IMR-90 (cell line): ENCODE measurements at regions not wholly inside any gene's neighbourhood (a gene's known extent, or its start where the extent isn't known, plus 50 kb on each side); places are given as distances from the start of the nearest gene placed in this dataset.

Experiments
- ATAC-seq: fragments of 200-7000 bp; cut with Tn5 transposase; 2 replicates; pipeline ENCODE4 v1.9.1; 2020; ENCODE audit warnings: low read depth, mild to moderate bottlenecking, moderate library complexity
- BruUV-seq: library from RNA; stranded (reverse); fragments of 400-500 nt; replicated peaks from 2 replicates; lab custom pipeline; 2021; lab: Mats Ljungman, UMichigan
- CTCF ChIA-PET: fragments of 300-600 bp; formaldehyde crosslinking; extraction: SDS; loops from one replicate; lab custom pipeline; 2021; ENCODE audit warnings: antibody characterized with exemption; lab: Yijun Ruan, JAX
- POLR2A ChIA-PET: fragments of 300-600 bp; sonication (Branson Sonifier 250); formaldehyde crosslinking; loops from one replicate; lab custom pipeline; 2022; ENCODE audit warnings: antibody characterized with exemption; ENCODE audit not compliant: unreplicated experiment; lab: Charles Lee
- DNase-seq: peaks from one replicate; pipeline ENCODE4 v3.0.0; 2013
- H2AFZ ChIP-seq: replicated peaks from 2 replicates; pipeline ENCODE3; 2013; ENCODE audit warnings: low read length, mild to moderate bottlenecking; ENCODE audit not compliant: poor library complexity
- H2AK5ac ChIP-seq: 2 replicates; pipeline ENCODE4 v1.6.1; 2013; ENCODE audit warnings: low read depth, low read length, inconsistent platforms
- H2AK9ac ChIP-seq: replicated peaks from 2 replicates; pipeline ENCODE3; 2013; ENCODE audit warnings: mild to moderate bottlenecking, low read depth, low read length, moderate library complexity; ENCODE audit not compliant: poor library complexity
- H2BK120ac ChIP-seq: 2 replicates; pipeline ENCODE4 v1.6.1; 2013; ENCODE audit warnings: low read depth, low read length, inconsistent platforms
- H2BK15ac ChIP-seq: 3 replicates; pipeline ENCODE4 v1.6.1; 2013; ENCODE audit warnings: low read depth, low read length, inconsistent platforms
- H2BK20ac ChIP-seq: 2 replicates; pipeline ENCODE4 v1.6.1; 2013; ENCODE audit warnings: low read depth, mild to moderate bottlenecking, inconsistent platforms, low read length, moderate library complexity
- H2BK5ac ChIP-seq: 2 replicates; pipeline ENCODE4 v1.6.1; 2013; ENCODE audit warnings: mild to moderate bottlenecking, low read depth, low read length, inconsistent platforms; ENCODE audit not compliant: poor library complexity, severe bottlenecking
- H3K14ac ChIP-seq: replicated peaks from 2 replicates; pipeline ENCODE4 v1.6.1; 2013; ENCODE audit warnings: low read depth, low read length, inconsistent platforms
- H3K18ac ChIP-seq: 2 replicates; pipeline ENCODE4 v1.6.1; 2013; ENCODE audit warnings: low read depth, low read length, control low read depth
- H3K23ac ChIP-seq: 2 replicates; pipeline ENCODE4 v1.6.1; 2013; ENCODE audit warnings: low read depth, low read length, inconsistent platforms
- H3K27ac ChIP-seq: 2 replicates; pipeline ENCODE4 v1.5.1; 2013; ENCODE audit warnings: mild to moderate bottlenecking, control low read depth, low read length; ENCODE audit not compliant: insufficient read depth
- H3K27me3 ChIP-seq: 2 replicates; pipeline ENCODE4 v1.6.1; 2013; ENCODE audit warnings: low read length; ENCODE audit not compliant: control insufficient read depth, insufficient read depth
- H3K36me3 ChIP-seq: 2 replicates; pipeline ENCODE4 v1.6.1; 2013; ENCODE audit warnings: low read length, mixed read lengths; ENCODE audit not compliant: control insufficient read depth, insufficient read depth
- H3K4ac ChIP-seq: 2 replicates; pipeline ENCODE4 v1.6.1; 2013; ENCODE audit warnings: low read depth, low read length, inconsistent platforms
- H3K4me1 ChIP-seq: 2 replicates; pipeline ENCODE4 v1.6.1; 2013; ENCODE audit warnings: low read length, mixed read lengths; ENCODE audit not compliant: control insufficient read depth, insufficient read depth
- H3K4me2 ChIP-seq: 2 replicates; pipeline ENCODE4 v1.6.1; 2013; ENCODE audit warnings: low read depth, mild to moderate bottlenecking, control low read depth, low read length, moderate library complexity
- H3K4me3 ChIP-seq: 2 replicates; pipeline ENCODE4 v1.5.1; 2013; ENCODE audit warnings: low read depth, mild to moderate bottlenecking, control low read depth, low read length, moderate library complexity; ENCODE audit not compliant: insufficient read depth
- H3K56ac ChIP-seq: 2 replicates; pipeline ENCODE4 v1.6.1; 2013; ENCODE audit warnings: low read length, inconsistent platforms; ENCODE audit not compliant: insufficient read depth; ENCODE audit errors: extremely low read depth
- H3K79me1 ChIP-seq, 2 experiments: 2 replicates each; pipeline ENCODE4 v1.6.1; 2013; ENCODE audit warnings: low read length in 2 of 2, inconsistent platforms in 1 of 2, low read depth in 1 of 2
- H3K9ac ChIP-seq: 2 replicates; pipeline ENCODE4 v1.6.1; 2013; ENCODE audit warnings: low read depth, low read length, control low read depth
- H3K9me1 ChIP-seq: 2 replicates; pipeline ENCODE4 v1.6.1; 2013; ENCODE audit warnings: low read length, inconsistent platforms; ENCODE audit not compliant: insufficient read depth
- H3K9me3 ChIP-seq: 2 replicates; pipeline ENCODE4 v1.6.1; 2013; ENCODE audit warnings: low read length; ENCODE audit not compliant: control insufficient read depth, insufficient read depth
- H4K20me1 ChIP-seq: 2 replicates; pipeline ENCODE4 v1.6.1; 2013; ENCODE audit warnings: low read length, inconsistent platforms; ENCODE audit not compliant: insufficient read depth
- H4K5ac ChIP-seq: 2 replicates; pipeline ENCODE4 v1.6.1; 2013; ENCODE audit warnings: mild to moderate bottlenecking, low read depth, low read length, control low read depth
- H4K8ac ChIP-seq, 2 experiments: 2 replicates each; pipeline ENCODE4 v1.6.1; 2013; ENCODE audit warnings: low read depth in 2 of 2, low read length in 2 of 2, control low read depth in 1 of 2, inconsistent platforms in 1 of 2
- H4K91ac ChIP-seq: 2 replicates; pipeline ENCODE4 v1.6.1; 2013; ENCODE audit warnings: low read depth, low read length, inconsistent platforms; ENCODE audit not compliant: insufficient read depth
- CEBPB ChIP-seq: IDR thresholded peaks from 2 replicates; pipeline ENCODE4 v1.6.1; 2012; ENCODE audit warnings: low read depth, low read length, improper control_type of control experiment
- MXI1 ChIP-seq: IDR thresholded peaks from 2 replicates; pipeline ENCODE4 v1.6.1; 2012; ENCODE audit warnings: low read depth, mild to moderate bottlenecking, low read length, moderate library complexity, borderline replicate concordance
- RAD21 ChIP-seq: IDR thresholded peaks from 2 replicates; pipeline ENCODE4 v1.6.1; 2012; ENCODE audit warnings: low read length, improper control_type of control experiment
- RFX5 ChIP-seq: IDR thresholded peaks from 2 replicates; pipeline ENCODE4 v1.8.0; 2012; ENCODE audit warnings: low read depth, mild to moderate bottlenecking, low read length, moderate library complexity
- WGBS, 2 experiments: methylation state at CpG; one replicate each; pipeline versions ENCODE4 v1.1.5 to v1.1.7; 2013; ENCODE audit warnings: missing lambda C conversion rate in 2 of 2; ENCODE audit not compliant: insufficient read length in 1 of 2; ENCODE audit errors: extremely low coverage in 2 of 2; 5-methylcytosine and 5-hydroxymethylcytosine counted together
- dilution Hi-C: fragments of 300-500 bp; cut with HindIII; formaldehyde crosslinking; loops from one replicate; pipeline ENCODE4 v1.14.3; 2018; ENCODE audit warnings: low sequenced_read_pairs; ENCODE audit not compliant: unreplicated experiment
- in situ Hi-C: fragments of 300-500 bp; cut with MboI; formaldehyde crosslinking; loops from 3 replicates; pipeline ENCODE4 v1.14.3; 2019; ENCODE audit warnings: low sequenced_read_pairs, inconsistent platforms, mixed read lengths
- intact Hi-C: fragments of 100-400 bp; cut with micrococcal nuclease; formaldehyde crosslinking; loops from 2 replicates; pipeline ENCODE4 v1.10.0; 2022
- TF ChIP-seq, protein P1 (sequence below): conservative IDR thresholded peaks from 2 replicates; pipeline ENCODE4 v1.5.1; 2012; ENCODE audit warnings: mild to moderate bottlenecking, low read depth, low read length, improper control_type of control experiment

DNA sequence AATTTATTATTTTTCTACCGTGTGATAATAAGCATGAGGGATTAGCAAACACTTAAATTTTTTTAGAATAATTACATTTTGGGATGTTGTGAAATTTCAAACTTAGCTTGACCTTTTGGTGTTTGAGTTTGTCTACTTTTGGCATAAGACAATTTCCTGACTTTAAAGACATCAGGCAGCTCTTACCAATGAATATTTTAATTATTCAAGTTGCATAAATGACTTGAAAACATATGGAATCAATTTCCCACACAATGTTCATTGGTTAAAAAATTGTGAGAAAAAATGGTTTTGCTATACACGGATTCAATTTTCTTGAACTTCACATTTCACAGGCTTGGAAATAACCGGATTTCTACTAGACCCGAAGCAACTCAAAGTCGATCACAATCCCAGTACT is 243.4 kb downstream of the IKZF2 start:
- in situ Hi-C loops, result no loop called here
- no peak overlapping the region for H3K4ac ChIP-seq
- DNase-seq (no peak), ATAC-seq (no peak)
- no peak overlapping the region for H2AK5ac ChIP-seq
- no peak for TF ChIP-seq MXI1
- TF ChIP-seq, protein P1, sequence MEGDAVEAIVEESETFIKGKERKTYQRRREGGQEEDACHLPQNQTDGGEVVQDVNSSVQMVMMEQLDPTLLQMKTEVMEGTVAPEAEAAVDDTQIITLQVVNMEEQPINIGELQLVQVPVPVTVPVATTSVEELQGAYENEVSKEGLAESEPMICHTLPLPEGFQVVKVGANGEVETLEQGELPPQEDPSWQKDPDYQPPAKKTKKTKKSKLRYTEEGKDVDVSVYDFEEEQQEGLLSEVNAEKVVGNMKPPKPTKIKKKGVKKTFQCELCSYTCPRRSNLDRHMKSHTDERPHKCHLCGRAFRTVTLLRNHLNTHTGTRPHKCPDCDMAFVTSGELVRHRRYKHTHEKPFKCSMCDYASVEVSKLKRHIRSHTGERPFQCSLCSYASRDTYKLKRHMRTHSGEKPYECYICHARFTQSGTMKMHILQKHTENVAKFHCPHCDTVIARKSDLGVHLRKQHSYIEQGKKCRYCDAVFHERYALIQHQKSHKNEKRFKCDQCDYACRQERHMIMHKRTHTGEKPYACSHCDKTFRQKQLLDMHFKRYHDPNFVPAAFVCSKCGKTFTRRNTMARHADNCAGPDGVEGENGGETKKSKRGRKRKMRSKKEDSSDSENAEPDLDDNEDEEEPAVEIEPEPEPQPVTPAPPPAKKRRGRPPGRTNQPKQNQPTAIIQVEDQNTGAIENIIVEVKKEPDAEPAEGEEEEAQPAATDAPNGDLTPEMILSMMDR, result no peak
- TF ChIP-seq RFX5, result no peak
- no peak for TF ChIP-seq CEBPB
- no peak for TF ChIP-seq RAD21
- H3K18ac ChIP-seq, result no peak overlapping the region
- H3K9me3 ChIP-seq, result no peaks in the 10 kb centered on the region
- intact Hi-C loops, result no loop called here
- H3K4me1 ChIP-seq, result peaks cover 6% of the 10 kb centered on the region
- H2AFZ ChIP-seq, result no peak overlapping the region
- CTCF ChIA-PET, result no interaction called here
- no peak overlapping the region for H4K91ac ChIP-seq
- no peaks in the 10 kb centered on the region for H3K79me1 ChIP-seq
- no peak overlapping the region for H4K5ac ChIP-seq
- no peak overlapping the region for H3K4me2 ChIP-seq
- H2BK20ac ChIP-seq, result no peak overlapping the region
- WGBS, 2 experiments, result no CpG with 5 or more reads among the region's 5 CpGs
- H3K56ac ChIP-seq, result no peak overlapping the region
- H3K27ac ChIP-seq, result no peak overlapping the region
- no peaks in the 10 kb centered on the region for H3K36me3 ChIP-seq
- BruUV-seq, result no TSS peak
- no peak overlapping the region for H2BK5ac ChIP-seq
- no peaks in the 10 kb centered on the region for H3K9me1 ChIP-seq
- H3K27me3 ChIP-seq, result no peaks in the 10 kb centered on the region
- H2BK15ac ChIP-seq, result no peak overlapping the region
- no peak overlapping the region for H4K8ac ChIP-seq
- dilution Hi-C loops, result no loop called here
- no peak overlapping the region for H3K23ac ChIP-seq
- H2AK9ac ChIP-seq, result no peak overlapping the region
- H2BK120ac ChIP-seq, result no peak overlapping the region
- no peak overlapping the region for H3K4me3 ChIP-seq
- no peaks in the 10 kb centered on the region for H4K20me1 ChIP-seq
- no peak overlapping the region for H3K9ac ChIP-seq
- POLR2A ChIA-PET, result no interaction called here
- no peak overlapping the region for H3K14ac ChIP-seq
